Left hindlimb (tissue), 1 donor: ENCODE measurements at regions not wholly inside any gene's neighbourhood (a gene's known extent, or its start where the extent isn't known, plus 50 kb on each side); places are given as distances from the start of the nearest gene placed in this dataset.

ENCODE experiments used
- DNase-seq: peaks from one replicate; pipeline ENCODE4 v3.0.0-alpha.2; 2018

DNA sequence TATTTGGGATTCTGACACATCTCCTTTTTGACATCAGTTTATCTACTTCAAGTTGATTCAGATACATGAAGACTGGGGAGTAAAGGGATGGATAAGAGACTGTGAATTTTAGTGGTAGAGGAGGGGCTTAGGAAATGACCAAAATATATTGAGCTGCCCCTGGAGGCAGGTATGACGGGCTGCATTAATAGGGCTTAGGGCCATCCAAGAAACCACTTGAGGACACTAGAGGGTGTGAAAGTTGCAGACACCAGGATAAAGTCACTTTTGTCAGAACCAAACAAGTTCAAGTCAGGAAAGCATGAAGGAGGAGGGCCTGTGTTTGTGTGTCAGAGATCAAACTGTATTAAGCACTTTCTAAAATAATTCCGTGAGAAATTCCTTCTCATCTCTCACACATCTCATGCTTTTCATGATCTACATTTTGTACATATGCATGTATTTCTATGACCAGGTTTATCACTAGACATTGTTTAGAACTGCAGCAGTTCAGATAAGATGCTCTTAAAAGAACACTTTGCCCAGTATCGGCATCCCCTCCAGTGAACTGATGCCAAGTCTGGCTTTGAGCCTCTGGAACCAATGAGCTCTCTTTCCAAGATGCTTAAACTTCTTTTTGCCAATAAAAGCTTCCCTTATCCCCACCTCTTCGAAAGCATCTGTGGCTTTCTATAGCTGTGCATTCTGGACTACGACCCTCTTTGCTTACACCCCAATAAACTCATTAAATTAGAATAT, 136.9 kb downstream of the SLC38A1 start:
- no peak for DNase-seq

DNA sequence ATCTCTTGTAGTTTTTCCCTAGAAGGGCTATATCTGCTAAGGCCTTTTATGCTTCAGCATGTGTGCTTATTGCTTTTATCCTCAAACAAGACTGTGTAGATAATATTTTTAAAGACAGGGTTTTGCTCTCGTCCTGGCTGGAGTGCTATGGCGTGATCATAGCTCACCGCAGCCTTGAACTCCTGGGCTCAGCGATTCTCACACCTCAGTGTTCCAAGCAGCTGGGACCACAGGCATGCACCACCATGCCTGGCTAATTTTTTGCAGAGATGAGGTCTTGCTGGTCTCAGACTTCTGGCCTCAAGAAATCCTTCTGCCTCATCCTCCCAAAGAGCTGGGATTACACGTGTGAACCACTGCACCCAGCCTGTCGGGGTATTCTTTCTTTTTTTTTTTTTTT, 137.3 kb upstream of the SCAF11 start:
- no peak for DNase-seq

DNA sequence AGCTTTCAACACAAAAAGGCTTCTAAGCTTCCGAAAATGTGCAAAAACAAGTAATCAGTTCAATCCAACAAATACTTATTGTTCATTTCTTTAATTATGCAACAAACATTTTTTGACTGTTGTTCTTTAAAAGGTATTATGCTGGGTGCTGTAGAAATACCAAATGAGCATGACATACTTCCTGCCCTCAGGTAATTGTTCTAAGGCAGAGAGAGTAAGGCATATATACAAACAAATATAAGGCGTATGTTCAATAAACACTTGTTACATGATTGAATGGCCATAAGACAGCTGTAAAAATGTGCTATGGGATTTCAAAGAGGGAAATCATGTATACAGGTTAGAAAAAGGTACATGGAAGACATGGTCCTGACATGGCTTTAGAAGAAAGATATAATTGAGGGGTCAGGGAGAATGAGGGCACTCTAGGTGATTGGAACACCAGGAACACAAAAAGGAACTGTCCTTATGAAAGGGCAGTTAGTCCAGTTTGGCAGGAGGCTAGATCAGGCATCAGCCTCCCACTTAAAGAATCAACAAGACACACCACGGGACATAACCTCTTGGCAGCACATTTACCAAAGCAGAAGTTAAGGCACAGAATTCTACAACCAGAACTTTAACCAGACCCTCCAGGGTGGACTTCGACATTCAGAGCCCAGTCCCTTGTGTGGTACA, 135.8 kb upstream of the SCAF11 start:
- DNase-seq: no peak

DNA sequence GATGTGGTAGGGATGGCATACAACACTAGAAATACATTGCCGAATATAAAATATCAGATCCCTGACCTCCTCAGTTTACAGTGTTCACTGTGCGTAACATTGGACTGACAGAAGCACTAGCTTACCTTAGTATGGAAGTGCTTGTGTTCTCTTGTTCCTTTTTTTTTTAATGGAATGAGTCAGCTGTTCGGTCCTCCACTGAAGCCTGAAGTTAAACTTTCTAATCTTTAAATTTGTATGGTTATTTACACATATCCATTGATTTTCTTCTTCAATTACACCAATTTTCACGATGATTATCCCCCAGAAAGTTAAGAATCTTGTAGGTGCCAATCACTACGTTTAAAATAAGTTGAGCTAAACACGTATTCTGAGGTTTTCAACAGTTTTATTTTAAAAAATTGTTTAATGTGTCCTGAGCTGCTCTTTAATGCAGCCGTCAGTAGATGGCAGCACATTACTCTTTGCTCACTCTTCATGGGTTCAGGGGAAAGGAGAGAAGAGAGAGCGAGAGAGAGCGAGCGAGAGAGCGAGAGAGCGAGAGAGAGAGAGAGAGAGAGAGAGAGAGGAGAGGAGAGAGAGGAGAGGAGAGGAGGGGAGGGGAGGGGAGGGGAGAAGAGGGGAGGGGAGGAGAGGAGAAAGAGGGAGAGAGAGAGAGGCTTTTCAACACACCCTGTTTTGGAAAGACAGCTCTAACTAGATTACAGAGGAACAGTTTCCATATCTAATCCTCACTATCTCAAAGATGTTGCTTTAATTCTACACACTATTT, 134.7 kb upstream of the SCAF11 start:
- DNase-seq: peak; percentile 66

DNA sequence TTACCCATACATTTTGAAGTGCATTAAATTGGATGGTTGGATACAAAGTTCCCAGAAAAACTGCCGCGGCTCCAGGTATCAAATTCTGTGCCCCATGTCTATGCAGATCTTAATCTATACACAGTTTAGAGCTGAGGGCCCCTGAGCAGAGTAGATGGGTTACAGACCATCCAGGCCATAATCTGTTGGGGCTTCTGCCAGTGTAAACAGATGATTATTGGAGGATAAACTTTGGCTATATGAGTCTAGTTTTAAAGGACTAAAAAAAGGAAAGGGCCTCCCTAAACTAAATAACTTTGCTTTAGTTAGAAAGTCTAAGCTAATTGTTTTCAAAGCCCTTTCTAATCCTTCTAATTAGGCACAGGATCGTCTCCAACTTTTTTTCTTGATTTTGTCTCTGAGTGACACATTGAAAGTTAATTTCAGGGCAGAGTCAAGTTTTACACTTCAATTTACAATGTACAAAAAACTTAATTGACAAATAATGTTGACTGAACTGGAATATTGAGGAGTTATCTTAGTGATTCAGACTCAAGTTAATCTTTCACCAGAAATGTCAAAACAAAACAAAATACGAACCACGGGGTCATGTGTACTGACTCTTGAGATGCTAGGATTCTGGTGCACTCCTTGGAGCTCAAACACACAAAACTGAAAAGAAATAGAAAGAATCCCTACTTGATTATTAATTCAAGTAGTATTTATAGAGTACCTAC, 133.9 kb upstream of the SCAF11 start:
- DNase-seq: no peak

DNA sequence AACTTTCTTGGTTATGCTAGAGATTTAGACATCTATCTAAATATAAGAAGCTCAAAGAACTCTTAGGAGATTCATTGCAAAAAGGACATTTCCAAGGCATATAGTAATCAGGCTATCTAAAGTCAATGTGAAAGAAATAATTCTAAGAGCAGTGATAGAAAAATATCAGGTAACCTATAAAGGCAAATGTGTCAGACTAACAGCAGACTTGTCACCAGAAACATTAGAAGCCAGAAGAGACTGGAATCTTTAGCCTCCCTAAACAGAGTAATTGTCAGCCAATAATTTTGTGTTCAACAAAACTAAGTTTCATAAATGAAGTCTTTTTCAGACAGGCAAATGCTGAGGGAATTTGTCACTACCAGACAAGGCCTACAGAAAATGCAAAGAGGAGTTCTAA, 122.0 kb upstream of the SCAF11 start:
- DNase-seq: no peak

DNA sequence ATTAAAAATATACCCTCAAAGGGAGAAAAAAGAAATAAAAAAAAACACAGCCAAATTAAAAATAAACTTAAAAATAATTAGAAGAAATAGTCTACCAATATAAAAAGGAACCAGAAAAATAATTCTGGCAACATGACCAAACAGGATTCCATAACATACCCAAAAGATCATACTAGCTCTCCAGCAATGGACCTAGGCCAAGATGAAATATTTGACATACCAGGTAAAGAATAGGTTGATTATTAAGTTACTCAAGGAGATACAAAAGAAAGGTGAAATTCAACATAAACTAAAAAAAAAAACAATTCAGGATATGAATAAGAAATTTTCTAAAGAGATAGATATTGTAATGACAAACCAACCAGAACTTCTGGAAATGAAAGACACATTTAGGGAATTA, 121.3 kb upstream of the SCAF11 start:
- DNase-seq: no peak

DNA sequence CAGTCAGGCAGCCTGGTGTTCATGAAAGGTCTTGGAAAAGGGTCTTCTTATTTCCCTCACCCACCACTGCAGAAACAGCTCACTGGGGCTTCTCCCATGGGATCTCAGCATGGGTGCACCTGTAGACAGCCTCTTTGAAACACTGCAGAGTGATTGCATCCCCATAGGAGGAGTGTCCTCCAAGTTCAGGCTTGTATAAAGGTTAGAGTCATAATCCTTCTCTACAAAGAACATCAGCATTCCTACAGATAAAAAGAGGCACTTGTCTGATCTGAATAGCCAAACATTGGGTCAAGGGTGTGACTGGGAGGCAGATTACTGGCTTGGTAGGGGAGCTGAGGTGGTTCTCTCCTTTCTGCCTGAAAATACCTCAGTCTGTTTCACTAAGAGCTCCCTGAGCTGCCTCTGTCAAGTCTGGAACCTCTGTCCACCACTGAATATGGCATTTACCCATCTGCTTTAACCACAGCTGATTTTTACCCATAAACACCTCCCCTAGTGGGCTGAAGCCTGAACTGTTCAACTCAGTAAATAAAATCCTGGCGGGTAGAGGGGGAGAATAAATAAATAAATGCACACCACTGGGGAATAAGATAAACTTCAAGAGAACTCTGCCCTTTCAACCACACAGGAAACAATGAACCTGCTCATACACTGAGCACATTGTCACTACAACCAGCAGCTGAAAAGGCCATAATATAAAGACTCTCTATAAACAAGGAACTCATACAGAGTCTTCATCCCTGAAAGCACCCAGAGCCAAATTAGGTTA, 120.7 kb upstream of the SCAF11 start:
- DNase-seq: no peak

DNA sequence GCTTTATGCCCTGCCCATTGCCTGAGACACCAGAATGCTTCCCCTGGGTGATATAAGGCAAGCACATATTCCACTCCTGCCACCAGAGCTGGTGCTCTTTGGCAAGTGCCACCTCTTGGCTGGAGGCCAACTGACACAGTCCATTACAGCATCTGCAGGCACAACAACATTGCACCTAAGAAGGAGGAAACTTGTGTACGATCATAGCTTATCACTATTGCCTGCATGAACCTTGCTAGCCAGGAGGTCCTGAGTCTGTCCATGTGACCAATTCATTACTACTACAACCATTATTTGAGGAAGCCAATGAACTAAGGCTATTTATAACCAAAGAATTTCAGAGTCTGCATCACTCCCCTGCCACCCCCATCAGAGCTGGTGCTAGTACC, 119.8 kb upstream of the SCAF11 start:
- no peak for DNase-seq

DNA sequence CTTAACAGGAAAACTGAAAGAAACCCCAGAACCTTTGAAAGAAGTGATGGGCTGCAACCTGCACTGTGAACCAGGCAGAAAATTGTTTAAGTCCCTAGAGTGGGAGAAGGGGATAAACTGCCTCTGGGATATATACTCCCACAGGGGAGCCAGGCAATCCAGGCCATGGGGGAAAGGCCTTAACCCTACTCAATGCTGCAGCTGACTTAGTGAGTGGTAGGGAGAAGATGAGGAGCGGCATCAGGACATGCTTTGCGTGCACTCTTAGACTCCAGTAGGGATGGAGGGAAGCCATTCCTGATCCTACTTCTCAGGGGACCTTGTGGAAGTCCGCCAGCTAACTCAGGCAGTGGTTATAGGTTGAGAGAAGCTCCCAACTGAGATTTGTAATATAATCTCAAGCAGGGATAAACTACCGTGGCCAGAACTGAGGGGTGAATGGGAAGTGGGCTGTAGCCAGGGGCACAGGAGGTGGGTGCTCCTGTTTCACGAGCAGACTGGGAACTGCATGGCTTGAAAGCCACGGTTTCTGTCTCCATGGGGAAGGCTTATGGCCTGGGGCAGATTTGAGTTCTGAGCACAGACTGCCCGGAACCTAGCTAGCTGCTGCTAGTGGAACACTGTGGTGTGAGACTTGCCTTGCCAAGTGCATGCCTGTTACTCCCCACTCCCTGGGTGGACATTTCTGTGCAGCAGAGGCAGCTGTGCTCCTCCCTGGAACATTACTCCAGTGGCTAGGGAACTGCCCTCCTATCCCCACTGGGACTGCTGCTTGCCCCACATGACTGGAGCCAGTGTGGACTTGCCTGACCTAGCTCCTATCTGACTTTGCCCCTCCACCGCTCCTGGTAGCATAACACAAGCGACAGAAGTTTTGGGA, 119.2 kb upstream of the SCAF11 start:
- DNase-seq: no peak

DNA sequence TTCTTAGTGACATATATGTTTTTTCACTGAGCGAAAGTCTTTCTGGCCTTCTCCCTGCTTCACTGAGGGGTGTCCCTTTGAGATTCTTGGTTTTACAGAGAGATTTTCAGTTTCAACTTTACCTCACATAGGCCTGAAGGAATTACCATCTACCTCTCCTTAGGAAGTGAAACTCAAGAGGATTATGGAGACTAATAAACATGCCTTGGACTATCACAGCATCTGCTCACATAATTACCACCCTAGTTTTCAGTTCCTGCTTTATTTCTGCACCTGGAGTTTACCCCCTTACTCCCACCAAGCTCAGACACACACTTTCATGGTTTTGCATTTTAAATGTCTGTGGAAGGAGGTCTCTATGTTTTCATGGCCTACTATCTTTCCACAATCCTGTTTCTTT, 118.3 kb upstream of the SCAF11 start:
- DNase-seq: no peak

DNA sequence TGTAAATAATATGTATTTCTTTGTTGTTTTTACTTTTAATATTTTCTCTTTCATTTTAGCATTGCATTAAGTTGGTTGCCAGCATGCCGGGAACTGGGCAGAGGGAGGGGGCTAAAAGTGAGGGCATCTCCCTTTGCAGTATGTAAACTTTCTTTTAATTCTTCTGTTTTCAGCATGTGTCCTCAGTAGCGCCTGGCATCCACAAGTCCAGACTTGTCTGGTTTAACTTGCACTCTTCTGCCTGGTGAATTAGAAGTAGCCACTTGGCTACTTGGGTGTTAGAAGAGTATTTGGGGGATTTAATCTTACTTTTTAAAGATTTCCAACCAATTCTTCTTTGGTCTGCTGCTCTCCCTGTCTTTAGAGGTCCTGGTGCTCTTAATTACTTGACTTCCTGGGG, 117.2 kb upstream of the SCAF11 start:
- DNase-seq: no peak

DNA sequence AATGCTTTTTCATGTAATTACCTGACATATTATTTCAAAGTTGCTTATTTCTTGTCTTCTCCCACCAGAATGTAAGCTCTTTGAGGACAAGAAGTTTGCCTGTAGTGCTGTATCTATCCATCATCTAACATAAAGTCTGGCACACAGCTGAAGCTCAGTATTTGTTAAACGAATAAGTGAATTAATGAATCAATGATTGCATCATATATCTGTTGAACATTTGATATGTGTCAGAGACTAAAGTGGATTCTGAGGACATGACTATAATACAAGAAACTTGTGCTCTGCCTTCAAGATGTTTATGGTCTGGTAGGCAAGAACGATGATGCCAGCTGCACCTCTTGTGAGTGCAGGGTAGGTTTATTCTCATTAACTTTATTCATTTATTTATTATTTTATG, 115.4 kb upstream of the SCAF11 start:
- DNase-seq: no peak

DNA sequence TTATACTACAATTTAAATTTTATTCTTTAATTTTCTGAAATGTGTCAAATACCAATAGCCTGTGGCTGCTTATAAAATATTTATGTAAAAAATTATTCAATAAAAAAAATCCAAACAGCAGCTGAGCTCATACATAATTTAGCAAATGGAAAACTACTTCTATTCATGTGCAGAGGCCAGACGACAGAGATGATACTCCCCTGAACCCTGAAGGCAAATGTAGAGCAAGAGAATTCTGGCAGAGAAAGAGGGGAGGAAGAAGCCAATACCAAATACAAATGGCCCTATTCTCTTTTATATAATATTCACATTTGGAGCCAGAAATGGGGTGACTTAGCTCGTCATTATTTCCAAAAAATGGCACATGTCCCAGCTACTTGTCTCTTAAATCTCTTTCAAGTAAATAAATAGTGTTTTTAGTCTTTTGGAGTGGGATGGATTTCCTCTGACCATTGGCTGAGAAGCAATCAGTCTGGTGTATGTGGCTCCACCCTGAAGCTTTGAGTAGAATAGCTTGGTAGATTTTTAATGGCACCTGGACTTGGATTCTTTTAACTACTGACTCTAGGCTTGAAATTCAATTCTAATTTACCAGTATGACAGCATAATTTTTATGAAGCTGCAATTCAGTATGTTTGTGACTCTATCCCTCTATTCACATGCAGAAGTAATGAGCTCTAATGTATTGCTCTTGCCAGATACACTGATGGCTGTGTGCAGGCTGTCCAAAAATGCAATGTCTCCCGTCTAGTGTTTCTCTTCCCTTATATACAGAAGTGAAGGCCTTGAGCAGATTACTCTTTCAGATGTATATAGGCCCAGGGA, 113.4 kb upstream of the SCAF11 start:
- DNase-seq: no peak

DNA sequence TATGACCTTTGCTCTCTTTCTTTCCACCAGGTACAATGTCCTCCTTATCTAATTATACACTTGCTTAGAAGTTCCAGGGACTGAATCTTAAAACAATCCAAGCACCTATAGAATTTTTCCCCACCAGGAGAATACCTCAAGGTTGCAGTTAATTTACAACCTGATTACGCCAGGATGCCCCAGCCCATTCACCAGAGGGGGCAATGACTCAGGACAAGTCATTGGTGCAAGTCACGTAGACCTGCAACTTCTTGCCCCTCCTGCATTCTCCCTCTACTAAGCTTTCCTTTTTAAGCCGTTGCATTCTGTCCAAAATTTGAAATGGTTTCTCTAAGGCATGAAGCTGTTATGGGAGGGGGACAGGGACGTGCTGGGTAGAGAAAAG, 111.1 kb upstream of the SCAF11 start:
- no peak for DNase-seq

DNA sequence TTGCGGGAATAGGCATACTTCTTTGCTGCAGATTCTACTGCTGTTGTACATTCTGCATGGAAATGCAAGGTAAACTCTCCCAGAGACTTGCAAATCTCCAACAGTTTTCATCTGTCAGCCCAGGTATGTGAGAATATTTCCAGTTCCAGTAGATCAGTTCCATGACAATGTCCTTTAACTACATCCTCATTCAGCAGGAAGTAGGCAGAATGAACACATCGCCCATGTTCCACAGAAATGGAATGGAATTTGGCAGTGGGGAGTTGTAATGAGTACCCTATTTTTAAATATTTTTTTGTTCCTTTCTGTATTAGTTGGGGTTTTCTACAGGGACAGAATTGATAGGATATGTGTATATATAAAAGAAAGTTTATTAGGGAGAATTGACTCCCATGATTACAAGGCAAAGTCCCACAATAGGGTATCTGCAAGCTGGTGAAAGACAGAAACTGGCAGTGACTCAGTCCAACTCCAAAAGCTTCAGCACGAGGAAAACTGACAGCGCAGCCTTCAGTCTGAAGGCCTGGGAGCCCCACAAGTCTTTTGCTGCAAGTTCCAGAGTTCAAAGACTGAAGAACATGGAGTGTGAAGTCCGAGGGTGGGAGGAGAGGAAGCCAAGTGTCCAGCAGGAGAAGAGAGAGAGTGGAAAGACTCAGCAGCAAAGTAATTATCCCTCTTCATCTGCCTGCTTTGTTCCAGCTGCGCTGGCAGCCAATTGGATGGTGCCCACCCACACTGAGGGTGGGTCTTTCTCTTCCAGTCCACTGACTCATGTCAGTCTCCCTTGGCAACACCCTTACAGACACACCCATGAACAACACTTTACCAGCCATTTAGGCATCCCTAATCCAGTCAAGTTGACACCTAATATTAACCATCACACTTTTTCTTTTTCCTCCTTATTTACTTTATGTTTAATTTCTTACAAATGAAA, 110.4 kb upstream of the SCAF11 start:
- DNase-seq: no peak

DNA sequence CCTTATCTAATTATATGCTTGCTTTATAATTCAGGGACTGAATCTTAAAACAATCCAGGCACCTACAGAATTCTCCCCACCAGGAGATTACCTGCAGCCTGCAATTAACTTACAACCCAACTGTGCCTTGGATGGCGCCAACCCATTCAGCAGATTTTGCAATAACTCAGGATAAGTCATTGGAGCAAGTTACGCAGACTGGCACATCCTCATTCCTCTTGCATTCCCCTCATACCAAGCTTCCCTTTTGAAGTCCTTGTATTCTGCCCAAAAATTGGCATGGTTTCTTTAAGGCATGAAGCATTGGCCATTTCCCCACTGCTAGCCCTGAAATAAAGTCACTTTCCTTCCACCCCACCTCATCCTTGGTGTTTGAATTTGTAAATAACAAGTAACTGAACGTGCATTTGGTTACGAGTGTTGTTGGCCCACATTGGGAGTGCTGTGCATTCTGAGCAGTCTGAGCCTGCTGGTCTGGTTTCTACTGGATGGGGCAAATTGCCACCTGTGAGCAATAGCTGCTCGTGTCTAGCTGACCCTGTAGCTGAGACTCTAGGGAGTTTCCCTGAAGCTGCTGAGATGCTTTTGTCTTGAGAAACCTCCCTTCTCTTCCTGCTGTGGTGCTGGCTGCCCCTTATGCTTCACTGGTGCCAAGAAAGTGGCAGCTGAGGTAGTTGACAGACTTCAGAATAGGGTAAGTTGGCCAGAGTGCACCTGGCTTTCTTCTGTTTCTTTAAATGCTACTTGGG, 99.2 kb upstream of the SCAF11 start:
- no peak for DNase-seq

DNA sequence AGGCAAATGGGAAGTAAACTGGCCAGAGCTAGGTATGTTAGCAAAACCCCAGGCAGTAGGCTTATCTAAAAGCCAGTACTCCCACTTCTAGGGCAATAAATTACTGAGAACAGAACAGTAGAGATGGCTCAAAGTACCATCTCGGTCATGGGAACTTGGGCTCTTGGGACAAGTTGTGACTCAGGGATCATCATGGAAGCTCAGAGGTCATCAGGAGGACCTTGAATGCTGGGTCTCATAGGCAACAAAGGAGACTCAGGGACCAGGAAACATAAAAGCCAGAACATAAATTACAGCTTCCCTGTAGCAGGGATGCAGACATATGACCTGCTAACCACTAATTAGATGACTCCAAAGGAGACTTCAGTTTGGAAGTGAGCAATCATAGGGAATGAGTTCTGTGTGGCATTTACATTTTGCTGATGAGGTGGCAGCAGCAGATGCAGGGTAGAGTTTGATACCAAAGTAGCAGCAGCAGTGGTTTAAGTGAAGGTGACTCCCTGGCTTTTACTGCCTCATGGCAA, 97.6 kb upstream of the SCAF11 start:
- DNase-seq: no peak
